ENCODE measurements at regions not wholly inside any gene's neighbourhood (a gene's known extent, or its start where the extent isn't known, plus 50 kb on each side); places are given as distances from the start of the nearest gene placed in this dataset.

- TF ChIP-seq CTCF (IDR thresholded peaks at IDR 0.05) (no peak), POLR2A (IDR thresholded peaks at IDR 0.05) (no peak), EP300 (IDR thresholded peaks at IDR 0.05) (no peak)
Measured at GRCh38 chr12:67752226-67752732, 103.7 kb downstream of the DYRK2 start.

Measured in gastroesophageal sphincter (tissue), 3 donors.